DMS153 treated with DMSO at 0.1 percent for 48 hours (cell line): ENCODE measurements at regions not wholly inside any gene's neighbourhood (a gene's known extent, or its start where the extent isn't known, plus 50 kb on each side); places are given as distances from the start of the nearest gene placed in this dataset.

ENCODE experiments used
- DNase-seq: peaks from one replicate; lab custom pipeline; 2025; ENCODE audit not compliant: unreplicated experiment; lab: John Stamatoyannopoulos, UW

DNA sequence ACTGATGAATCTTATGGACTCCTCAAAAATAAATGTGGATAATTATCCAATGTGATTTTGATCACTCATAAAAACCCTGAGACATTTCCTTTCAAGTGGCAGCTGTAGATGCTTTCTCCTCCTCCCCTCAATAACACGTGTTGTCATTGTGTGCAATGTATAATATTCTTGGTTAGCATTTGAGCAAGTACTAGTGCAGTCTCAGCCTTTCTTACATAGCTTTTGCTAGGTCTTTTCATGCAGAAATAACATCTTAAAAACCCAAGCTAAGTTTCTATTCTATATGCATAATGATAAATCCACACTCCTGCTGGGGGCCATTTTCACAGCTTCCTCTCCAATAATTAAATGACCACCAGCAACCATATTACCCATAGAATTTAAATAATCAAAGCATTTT, 1835.2 kb upstream of the NUDT12 start:
- DNase-seq = no peak

DNA sequence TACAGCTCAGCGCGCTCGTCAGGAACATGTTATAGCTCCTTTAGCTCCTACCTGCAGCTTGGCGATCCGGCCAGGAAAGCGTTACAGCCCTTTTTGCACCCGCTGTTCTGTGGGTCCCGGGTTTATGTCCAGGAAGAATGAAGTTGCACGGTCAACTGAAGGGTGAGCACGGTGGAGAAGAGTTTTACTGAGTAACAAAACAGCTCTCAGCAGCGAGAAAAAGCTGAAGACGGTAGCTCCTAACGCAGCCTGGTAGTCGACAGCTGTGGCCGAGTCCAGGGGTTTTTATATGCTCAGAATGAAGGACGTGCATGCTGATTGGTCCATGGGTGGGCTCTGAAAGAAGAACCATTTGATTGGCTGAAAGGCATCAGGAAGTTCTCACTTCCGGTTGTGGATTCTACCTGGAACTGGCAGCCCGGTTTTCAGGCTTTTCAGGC, 1830.1 kb upstream of the NUDT12 start:
- DNase-seq = no peak

DNA sequence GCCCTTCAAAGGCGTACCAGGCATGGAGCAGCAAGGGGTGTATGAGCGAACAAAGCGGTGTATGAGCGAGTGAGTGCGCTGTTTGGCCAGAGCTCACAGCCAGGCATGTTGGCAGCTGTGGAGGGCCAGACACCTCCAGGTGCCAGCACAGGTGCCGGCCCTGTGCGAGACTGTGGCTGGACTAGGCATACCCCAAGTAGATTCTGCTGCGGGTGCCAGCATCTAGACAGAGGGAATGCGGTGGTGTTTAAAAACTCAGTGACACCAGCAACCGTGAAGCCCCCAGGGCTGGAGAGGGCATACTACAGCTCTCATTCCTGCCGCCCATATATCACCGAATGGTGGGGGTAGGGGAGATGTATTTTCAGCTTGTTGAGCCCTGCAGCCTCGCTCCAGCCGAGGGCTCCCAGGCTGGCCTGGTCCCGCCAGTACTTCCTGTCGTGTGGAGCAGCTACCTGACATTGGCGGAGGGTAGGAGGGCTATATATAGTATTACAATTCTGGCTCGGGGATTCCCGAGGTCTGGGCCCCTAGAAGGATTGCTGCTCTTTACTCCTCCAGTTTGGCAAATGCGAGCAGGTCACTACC, 1829.6 kb upstream of the NUDT12 start:
- DNase-seq = no peak

- DNase-seq = no peak
Measured at GRCh38 chr5:105380126-105380525, 1817.5 kb upstream of the NUDT12 start.

- no peak for DNase-seq
Measured at GRCh38 chr5:105371169-105371568, 1808.6 kb upstream of the NUDT12 start.

GRCh38 chr5:105350486-105351140, 1788.0 kb upstream of the NUDT12 start:
- DNase-seq = no peak

DNA sequence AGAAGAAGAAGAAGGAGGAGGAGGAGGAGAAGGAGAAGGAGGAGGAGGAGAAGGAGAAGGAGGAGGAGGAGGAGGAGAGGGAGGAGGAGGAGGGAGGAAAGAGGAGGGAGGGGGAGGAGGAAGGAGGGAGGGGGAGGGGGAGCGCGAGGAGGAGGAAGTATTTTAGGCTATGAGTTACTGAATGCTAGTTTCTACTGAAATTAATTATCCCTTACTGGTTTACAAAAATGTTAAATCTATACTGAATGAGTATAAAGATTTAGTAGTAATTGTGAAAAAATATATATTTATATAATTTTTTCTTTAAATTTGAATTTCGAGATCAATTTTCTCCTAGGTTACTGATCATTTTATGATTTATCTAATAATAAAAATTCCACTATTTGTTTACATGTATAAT, 1769.0 kb upstream of the NUDT12 start:
- DNase-seq = no peak

- no peak for DNase-seq
Measured at GRCh38 chr5:105330185-105330584, 1767.6 kb upstream of the NUDT12 start.

GRCh38 chr5:105304859-105305258, 1742.3 kb upstream of the NUDT12 start:
- no peak for DNase-seq

DNA sequence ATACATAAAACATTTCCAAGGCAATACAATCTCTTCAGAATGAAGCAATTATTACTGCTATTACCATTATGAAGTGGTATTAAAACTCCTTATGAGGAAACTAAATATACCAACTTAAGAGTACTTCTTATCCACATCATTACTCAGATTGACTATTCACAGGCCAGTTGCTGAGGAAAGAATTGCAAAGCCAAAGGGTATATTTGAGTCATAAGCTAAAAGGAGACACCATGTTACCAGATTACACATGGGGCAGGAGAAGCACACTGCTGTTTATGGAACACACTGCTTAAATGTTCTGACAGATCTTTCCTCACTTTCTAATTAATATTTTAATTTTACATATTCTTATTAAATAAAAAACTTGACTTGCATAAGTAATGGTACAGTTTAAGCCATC, 1726.4 kb upstream of the NUDT12 start:
- DNase-seq = no peak

DNA sequence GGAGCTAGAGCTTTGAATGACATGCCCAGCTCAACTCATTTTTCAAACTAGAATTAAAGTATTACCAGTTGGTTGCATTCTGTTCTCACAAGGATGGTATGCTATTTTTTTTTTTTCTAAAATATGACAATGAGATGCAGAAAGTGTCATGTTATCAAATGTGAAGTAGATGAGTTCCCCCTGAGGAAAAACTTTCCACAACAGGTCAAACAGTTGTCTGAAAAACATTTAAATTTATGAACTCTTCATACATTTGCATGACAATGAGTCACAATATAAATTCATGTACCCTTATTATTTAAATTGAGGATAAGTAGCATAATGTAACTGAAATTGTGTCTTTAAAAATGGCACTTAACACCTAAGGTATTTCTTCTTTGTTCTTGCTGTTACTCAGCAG, 1720.5 kb upstream of the NUDT12 start:
- DNase-seq = no peak

- no peak for DNase-seq
Measured at GRCh38 chr5:105274079-105274478, 1711.5 kb upstream of the NUDT12 start.

DNA sequence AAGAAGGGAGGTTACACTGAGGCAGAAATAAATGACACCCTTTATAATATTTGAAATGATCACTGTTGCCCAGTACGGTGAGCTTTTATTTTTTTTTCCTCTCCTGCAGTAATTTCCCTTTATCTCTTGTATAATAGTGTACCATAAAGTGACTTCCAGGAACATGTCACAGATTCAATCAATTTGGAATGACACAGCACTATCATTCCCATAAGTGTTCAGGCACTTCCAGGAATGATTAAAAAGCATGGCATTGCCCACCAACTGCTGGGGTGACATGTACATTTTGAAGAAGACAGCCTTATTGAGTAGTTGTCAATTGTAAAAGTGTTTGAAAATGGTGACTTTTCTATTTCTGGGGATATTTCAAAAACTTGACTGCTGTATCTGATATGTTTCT, 1700.9 kb upstream of the NUDT12 start:
- no peak for DNase-seq

- no peak for DNase-seq
Measured at GRCh38 chr5:105259581-105260217, 1697.1 kb upstream of the NUDT12 start.

DNA sequence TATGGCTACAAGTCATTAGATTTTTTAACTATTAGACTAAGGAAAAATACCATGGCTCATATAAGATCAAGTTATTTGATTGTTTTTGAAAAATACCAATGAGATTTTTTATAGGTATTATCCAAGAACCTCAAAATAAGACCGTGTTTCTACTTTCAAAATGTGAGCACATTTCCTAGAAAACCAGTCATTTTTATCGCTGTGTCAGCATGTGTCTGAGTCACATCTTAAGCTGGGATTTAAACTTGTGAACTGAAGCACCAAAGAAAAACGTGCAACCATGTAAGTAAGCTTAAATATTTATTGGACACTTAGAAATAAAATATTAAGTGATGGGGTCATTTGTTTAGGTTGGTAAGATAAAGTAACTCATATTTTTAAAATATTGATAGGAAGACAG, 1676.0 kb upstream of the NUDT12 start:
- DNase-seq = no peak

DNA sequence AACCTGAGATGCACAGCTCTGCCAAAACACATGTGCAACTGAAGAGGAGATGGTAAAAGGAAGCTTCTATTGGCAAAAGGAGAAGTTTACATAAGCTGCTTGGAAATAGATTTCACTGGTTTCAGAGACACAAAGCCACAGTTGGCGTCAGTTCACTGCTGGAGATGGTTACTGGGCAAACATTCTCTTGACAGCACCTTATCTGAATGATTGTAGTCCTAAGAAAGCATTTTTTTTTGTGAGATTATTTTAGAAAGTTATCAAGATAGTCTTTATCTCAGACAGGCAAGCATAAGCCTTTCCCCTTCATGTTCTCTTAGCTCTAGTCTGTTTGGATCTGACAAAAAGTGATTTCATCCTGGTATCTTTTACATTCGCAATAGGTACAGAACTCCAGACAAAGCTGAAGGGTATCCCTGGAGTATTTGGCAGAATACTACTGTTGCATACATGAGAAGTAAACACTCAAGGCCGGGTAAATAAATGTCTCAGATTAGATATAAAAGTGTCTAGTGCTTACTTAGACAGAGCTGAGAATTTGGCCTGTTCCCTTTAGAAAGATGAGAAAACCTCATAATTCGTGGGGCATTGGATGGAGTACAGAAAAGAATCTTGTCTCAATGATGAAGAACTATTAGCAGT, 1668.0 kb upstream of the NUDT12 start:
- no peak for DNase-seq

DNA sequence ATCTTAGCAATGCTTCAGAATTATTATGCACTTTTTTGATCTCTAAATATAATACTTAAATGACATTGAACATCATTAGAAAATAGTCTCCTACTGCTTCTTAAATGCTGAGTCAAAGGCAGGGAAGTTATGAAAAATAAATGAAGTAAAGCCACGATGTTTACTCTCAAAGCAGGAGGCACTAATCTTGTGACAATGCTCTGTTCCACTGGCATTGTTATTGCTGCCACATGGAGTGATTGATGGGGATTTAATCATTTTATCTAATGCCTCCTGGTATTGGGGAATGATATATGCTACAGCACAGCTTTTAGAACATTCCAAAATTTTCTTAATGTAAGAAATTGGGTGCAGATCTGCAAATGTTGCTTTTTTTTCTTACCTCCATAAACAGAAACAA, 1655.4 kb upstream of the NUDT12 start:
- no peak for DNase-seq

GRCh38 chr5:105213078-105213477, 1650.5 kb upstream of the NUDT12 start:
- DNase-seq = no peak

GRCh38 chr5:105207066-105207465, 1644.5 kb upstream of the NUDT12 start:
- DNase-seq = no peak

DNA sequence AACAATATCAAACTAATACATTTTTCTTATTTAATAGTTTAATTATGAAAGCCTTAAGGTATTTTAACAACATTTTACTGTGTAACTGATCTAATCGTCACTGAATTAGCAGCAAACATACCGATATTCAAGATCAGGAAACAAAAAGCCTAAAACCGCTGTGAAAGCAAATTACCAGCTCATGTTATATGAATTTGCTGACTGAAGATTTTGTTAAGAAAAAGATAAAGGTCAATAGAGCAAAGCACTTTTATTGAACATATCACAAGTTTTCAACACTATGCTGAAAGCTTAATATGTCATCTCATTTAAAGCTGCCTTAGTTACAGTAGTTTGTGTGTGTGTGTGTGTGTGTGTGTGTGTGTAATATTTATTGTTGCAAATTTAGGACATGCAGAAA, 1634.9 kb upstream of the NUDT12 start:
- DNase-seq = no peak

DNA sequence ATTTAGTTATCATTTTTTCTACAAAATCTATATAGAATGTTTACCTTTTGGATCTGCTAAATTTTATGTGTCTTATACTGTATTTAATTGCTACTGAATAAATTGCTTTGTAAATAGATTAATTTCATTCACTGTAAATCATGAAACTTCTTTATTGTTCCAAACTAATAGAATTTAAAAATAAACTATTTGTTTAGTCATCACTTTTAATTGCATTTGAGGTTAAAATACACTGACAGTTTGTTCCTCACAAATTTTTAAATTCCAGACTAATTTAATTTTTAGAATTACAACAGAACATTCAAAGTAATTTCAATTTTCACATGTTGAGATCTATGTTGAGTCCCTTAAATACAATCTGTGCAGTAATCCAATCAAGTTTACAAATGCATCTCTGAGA, 1633.2 kb upstream of the NUDT12 start:
- no peak for DNase-seq

DNA sequence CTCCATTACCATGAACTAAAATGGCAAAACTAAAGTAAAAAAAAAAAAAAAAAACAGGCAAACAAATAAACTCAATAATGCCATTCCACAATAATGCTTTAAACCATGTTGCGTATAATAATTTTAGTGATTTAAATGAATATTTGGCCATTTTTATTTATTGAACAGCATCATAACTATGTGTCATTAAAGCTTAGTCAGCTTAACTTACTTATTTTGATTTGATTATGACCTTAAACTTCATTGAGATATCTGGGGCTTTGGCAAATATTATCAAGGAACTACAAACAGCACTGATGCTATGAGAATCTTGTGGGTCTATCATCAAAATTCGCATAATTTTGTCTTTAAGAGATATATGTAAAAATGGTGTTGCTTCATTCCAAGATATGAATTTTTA, 1610.3 kb upstream of the NUDT12 start:
- no peak for DNase-seq
